Stimulated activated CD4-positive, alpha-beta T cell treated with anti-CD3 and anti-CD28 coated beads, TNF-alpha, amount 100 ng/mL, for 48 hours (primary cell): ENCODE measurements at regions not wholly inside any gene's neighbourhood (a gene's known extent, or its start where the extent isn't known, plus 50 kb on each side); places are given as distances from the start of the nearest gene placed in this dataset.

Source experiments
- DNase-seq, 3 donors: peaks; one replicate each; pipeline ENCODE4 v3.0.0-alpha.2; 2020; ENCODE audit warnings: low read depth in 3 of 3

DNA sequence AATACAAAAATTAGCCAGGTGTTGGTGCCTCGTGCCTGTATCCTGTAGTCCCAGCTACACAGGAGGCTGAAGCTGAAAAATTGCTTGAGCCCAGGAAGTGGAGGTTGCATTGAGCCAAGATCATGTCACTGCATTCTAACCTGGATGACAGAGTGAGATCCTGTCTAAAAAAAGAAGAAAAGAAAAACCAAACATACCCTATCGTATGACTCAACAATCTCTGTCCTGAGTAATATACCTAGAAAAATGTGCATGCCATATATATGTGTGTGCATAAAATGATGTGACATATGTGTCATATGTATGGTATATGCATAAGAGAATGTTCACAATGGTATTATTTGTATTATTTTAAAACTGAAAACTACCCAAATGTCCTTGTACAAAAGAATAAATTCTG is 261.5 kb upstream of the CLEC14A start:
- DNase-seq: no peak

DNA sequence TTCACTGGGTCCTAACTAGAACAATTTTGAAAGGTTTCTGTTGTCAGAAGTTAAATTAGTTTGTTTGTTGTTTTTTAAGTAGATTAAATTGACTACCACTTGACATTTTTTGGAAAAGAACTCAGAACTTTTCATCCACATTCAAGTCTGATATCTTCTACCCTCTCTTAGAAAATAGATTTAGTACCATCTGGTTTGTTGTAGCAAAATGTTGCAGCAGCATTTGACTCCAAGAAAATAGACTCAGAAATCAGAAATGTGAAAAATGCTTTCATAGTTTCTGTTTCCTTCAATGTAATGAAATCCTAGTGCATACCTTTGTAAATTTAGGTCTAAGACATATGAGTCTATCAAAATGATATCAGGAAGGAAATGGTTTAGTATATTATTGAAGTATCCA is 256.3 kb upstream of the CLEC14A start:
- DNase-seq: no peak

DNA sequence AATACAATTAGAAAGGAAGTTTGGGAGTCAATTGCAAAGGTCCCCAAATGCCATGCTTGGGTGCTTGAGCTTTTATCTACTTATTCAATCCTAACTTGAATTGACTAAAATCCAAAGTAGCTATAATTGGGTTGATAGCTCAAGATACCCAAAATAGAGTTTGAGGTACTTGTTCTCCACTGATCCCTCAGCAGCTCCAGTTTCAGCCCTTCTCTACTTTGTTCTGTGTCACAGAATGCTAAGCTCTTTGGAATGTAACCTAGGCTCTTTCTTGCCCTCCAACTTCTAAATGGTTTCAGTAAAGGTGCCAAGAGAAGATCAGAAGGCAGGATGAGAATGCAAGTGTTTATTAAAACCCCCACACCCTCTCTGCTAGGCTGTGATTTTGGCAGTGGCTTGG is 251.4 kb upstream of the CLEC14A start:
- no peak for DNase-seq

DNA sequence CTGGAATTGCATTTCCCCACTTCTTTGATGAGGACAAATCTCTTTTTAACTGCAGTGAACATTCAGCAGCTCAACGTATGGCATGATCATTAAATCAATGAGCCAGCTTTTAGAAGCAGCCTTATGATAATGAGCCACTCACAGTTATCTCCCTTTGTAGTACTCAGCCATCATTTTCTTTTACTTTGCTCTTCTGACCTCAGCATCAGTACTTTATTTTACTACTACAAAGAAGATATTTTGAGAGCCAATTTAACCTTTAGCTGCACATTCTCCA is 250.0 kb upstream of the CLEC14A start:
- DNase-seq: no peak

DNA sequence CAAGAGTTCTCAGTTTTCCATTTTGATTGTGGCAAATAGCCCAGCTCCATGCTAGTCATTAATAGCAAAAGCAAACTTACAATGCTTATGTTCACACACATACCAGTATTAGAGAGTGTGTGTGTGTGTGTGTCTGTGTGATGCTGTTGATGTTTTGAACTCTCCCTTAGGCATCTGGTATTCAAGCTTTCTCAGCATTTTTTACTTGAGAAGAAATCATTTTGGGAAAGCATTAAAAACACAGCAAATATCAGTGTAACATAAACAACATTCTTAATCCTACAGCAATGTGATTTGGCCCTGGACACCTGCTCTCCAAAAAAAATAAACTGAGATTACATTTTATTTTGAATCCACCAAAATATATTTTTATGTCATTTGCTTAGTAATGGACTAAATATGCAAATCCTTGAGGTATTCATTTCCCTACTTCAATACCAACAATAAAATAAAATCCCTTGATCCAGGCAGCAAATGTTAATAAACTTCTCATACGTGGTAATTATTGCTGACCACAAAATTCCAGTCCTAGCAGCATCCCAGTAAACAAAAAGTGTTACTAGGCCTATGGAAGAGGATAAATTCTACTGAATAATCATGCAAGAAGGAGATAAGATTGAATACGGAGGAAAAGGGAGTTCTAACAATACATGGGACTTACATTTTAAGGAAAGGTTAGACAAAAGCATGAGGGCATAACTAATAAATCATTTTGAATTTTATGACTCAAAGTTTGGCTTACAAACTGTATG is 249.5 kb upstream of the CLEC14A start:
- no peak for DNase-seq

DNA sequence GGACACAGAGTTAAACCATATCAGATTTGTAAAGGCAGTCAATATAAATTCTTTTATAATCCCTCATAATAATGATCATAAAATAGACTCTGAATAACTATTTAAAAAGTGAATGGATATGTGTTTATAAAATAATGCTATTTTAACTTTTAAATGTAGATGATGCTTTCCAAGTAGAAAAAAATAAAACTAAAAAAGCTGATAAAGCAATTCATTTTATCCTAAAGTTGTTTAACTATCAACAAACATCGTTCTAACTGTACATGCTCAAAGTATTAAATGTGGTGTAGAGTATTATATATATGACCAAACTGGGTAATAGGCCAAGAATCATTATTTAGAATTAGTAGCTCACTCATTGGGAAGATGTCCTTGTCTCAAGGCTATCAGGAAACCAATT is 248.3 kb upstream of the CLEC14A start:
- no peak for DNase-seq

DNA sequence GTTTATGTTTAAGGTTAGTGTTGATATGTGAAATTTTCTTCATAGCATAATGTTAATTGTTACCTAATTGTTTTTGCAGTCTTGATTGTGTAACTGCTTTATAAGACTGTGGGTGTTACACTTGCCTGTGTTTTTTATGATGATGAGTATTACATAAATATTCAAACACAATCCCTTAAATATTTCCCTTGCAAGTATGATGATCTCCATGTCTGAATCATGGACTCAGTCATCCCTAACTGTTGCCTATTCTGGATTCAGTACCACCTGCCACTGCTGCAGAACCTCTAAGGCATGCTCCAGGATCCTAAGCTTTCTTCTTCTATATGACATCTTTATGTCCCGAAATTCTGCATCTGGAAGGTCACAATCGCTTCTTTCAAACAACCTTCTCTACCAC is 246.3 kb upstream of the CLEC14A start:
- DNase-seq: no peak

DNA sequence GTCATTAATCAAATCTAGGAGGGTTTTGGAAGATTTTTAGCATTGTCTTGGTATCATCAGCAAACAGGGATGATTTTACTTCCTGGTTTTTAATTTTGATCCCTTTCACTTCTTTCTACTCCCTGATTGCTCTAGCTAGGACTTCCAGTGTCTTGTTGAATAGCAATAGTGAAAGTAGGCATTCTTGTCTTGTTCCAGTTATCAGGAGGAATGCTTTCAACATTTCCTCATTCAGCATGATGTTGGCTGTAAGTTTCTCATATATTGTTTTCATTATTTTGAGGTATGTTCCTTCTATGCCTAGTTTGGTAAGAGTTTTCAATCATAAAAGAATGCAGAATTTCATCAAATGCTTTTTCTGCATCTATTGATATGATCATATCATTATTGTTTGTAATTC is 244.2 kb upstream of the CLEC14A start:
- no peak for DNase-seq

DNA sequence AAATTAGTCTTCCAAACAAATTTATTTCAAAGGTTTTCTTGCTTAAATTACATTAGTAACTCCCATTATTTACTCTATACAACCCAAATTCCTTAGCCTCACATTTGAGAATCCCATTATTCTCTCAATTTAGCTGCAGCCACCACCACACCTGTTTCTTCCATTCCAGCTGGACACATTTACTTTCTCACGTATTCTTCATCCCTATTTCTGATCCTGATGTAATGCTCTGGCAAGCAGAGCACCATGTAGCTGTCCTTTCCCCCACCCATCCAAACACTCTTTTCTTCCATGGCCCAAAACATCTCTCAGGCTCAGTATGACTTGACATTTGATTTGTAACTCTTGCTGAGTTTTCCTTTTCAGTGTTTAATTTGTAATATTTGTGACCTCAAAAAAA is 240.2 kb upstream of the CLEC14A start:
- DNase-seq: no peak

DNA sequence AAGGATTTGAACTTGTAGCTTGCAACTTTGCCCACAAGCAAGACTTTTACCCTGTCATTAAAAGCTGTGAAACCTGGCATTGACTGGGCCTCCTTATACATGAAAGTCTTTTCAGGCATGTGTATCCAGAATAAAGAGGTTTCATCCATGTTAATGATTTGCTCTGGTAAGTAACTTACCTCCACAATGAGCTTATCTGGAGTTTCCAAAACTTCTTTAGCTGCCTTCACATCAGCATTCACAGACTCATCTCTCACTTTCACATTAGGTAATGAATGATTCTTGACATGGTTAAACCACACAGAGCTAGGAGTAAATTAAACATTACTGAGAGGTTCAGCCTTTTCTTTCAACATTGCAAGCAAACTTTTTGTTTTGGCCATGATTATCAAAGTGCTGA is 234.4 kb upstream of the CLEC14A start:
- no peak for DNase-seq

DNA sequence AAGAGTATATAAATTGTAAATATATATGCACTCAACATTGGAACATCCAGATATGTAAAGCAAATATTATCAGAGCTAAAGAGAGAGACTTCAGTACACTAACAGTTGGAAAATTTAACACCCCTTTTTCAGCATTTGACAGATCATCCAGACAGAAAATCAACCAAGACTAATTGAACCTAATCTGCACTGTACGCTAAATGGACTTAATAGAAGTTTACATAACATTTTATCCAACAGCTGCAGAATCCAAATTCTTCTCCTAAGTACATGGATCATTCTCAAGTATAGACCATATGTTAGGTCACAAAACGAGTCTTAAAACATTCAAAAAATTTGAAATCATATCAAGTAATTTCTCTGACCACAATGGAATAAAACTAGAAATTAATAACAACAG is 229.1 kb upstream of the CLEC14A start:
- DNase-seq: no peak

DNA sequence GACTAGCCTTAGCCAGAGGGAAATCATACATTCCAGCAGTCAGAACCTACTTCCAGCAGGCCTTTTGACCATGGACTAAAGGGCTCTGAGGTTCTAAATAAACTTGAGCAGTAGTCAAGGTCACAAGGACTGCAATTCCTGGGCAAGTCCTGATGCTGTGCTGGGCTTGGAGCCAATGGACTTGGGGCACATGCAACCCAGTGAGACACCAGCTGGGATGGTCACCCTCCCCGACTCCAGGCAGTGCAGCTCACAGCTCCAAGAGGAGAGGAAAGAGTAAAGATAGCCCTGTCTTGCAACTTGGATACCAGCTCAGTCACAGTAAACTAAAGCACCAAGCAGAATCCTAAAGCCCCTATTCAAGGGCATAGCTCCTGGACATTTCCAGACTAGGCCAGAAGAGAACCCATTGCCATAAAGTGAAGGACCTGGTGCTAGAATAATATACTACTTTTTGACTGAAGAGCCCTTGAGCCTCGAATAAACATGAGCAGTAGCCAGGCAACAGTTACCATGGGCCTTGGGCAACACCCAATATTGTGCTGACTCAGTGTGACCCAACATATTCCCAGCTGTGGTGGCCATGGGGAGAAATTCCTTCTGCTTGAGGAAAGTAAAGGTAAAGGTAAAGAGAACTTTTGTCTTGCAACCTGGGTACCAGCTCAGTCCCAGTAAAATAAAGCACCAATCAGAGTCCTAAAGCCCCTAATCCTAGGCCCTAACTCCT is 226.2 kb upstream of the CLEC14A start:
- no peak for DNase-seq

DNA sequence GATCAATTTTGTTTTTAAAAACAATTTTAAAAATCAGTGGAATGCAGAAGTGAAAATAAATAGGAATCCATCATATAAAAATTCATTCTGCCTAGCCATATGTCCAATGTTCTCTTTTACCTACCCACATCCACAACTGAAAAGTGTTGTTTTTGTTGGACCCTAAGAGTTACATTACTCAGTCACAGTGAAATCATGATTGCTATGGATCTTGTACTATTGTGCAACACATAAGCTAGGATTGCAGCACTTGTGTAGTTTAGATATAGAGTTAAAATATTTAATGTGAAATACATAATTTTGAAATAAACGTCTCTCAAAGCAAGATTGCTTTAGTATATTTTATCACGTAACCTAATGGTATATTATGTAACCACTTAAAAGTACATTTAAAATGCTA is 213.3 kb upstream of the CLEC14A start:
- no peak for DNase-seq

DNA sequence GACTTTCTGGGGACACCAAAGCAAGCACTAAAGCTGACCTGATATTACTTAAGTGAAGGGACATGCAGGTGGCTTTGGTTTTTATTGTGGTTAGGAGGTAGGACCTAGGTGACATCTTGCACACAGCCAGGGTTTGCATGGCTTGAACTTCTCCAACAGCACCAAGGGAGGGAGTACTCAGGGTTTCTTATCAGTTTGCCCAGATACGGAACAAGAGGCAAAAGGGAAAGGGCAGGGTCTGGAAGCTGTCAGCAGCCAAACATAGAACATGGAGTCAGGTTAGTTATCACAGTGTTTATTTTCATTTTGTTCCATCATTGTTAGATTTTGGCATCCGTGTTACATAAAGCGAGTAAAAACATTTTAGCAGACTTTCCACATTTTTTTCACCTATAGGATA is 186.3 kb upstream of the CLEC14A start:
- no peak for DNase-seq

DNA sequence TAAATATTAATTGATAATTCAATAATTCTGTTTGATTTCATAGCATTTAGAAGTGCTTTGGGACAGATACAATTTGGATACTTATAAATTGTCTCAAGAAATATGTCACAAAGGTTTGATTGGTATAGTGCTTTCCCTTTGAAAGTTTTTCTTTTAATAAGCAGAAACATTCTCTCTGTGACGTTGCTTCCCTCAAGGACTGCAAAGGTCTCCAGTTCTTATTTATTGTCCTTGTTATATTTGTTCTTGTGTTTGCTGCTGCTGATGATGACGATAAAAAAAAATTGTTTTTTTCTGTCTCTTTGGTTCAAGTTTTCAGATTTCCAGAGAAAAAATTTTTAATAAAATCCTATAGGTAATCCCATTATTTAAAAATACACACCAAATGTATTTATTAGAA is 176.3 kb upstream of the CLEC14A start:
- no peak for DNase-seq

DNA sequence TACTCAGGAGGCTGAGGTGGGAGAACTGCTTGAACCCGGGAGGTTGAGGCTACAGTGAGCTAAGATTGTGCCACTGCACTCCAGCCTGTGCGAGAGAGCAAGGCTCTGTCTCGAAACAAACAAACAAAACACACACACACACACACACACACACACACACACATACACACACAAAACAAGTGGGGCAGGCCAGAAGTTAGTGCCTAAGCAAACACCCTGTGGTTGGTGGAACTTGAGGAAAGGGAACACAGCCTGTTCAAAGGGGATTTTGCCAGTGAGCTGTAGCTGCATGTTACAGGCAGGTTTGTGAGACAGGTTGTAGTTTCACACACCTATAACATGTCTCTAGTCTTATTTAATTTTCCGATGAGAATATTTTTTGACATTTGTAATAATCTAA is 175.3 kb upstream of the CLEC14A start:
- DNase-seq: no peak

DNA sequence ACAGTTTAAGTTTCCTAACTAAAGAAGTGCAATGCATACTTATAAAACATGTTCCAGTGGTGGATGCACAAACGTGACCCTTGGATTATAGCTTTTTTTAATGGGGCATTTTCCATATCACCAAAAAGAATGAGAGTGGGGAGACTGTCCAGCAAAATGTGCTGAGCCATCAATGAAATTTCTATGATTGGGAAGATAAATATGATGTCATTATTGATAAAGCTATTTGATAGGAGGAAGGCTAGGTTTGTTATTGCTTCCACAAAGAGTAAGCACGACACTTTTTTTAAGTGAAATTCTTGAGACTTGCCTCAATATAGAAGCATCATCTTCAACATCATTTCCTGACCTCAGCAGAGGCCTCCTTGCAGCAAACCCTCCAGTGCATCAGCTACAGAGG is 174.6 kb upstream of the CLEC14A start:
- no peak for DNase-seq

DNA sequence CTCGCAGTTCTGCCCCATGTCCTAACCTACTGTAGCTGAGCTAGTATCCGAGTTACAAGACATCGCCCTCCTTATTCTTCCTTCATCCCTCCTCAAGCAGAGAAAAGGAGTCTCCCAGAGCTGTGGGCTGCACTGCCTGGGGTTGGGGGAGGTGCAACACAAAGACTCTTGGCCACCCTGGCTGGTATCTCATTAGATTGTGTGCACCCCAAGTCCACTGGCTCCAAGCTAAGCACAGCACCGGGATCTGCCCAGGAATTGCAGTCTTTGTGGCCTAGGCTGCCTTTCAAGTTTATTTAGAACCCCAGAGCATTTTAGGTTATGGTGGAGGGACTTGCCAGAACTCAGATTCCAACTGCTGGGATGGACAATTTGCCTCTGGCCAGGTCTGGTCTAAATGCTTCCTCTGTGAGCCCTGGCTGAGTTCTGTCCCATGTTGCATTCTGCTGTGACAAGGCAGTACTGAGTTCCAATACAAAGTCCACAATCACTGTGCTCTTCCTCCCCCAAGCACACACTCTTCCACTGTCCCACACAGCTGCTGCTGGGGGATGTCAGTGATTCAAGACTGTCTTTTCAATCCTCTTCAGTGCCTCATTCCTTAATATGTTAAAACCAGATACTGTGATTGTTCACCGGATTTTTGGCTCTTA is 169.6 kb upstream of the CLEC14A start:
- no peak for DNase-seq

DNA sequence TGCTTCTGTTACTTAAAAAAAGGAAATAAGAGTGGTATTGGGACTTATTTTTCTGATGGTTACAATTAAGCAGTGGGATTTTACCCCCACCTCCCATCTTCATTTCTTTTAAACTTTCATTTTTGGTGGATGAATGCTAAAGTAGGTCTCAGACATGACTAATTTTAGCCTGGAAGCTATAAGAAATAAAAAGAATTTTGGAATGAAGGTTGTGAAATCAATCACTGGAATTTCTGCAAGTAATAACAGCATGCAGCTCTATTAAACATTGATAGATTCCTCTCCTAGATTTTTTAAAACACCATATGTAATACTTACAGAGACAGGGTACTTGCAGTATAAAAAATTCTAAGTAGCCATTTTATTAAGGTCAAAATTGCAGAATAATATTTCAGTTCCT is 164.2 kb upstream of the CLEC14A start:
- no peak for DNase-seq

DNA sequence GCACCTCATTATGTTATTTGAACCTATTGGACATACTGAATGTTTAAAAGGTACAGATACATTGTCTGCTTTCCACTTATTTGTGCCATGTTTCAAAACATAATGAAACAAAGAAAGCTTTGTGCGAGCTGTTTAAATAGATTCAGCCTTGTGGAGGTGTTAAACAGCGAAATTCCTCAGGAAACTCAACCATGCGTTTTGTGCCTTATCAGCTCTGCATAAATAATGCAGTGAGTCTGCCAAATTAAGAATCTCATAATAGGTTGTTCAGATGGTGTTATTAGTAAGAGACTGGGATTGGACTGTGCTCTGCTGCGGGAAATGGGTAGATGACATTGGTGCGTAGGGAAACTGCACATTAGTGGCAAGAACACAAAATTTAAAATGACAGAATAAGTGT is 163.7 kb upstream of the CLEC14A start:
- no peak for DNase-seq

DNA sequence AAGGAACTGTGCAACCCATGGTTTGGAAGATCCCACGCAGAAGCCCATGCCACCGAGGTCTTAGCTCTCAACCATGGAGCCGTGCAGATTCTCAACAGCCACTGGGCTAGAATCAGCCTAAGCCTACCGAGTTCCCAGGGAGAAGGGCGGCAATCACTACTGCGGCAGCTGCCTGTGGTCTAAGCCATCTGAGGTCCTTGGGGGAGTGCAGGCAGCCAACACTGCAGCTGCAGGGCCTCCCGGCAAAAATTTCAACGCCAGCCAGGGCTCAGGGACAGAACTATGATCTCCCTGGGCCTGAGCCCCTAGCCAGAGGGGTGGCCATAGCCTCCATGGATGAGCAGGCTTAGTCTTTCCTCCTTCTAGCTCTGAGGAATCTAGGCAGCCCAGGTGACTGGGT is 156.8 kb upstream of the CLEC14A start:
- DNase-seq: no peak

DNA sequence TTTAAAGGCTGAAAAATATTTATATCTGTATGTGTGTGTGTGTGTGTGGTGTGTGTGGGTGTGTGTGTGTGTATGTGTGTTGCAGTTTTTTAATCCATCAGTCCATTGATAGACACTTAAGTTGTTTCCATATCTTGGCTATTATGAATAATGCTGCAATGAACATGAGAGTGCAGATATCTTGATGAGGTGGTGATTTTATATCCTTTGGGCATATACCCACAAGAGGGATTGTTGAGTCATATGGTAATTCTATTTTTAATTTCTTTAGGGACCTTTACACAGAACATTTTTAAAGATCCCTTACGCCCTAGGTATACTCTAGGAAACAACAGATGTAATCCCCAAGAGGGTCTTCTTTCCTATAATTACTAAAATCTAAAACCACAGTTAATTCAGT is 154.5 kb upstream of the CLEC14A start:
- no peak for DNase-seq

DNA sequence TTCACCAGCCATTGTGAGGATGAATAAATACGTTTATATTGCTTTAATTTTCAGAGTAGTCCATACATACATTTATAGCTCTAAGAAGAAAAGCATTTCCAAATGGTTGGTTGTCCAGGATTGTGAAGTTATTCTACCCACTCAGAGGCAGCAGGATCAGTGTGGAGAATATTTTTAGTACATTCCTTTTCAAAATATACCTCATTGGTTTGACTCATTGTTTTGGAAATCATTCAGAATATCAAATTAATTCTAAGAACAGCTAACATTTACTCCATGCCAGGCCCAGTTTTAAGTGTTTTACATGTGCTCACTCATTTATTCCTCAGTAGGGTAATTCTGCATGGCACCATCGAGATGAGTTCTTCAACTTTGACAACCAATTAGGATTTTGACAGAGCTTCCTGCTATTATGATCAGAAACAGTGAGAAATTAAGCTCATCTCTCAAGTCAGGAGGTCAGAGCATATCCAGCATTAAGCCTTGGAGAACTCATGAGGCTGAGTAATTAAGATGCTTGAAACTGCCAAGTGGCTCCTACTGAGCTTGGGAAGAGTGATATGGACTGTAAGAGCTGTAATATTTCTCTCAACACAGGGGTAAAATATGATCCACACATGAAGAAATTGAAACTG is 153.3 kb upstream of the CLEC14A start:
- no peak for DNase-seq
